HG02870 (cell line): ENCODE measurements at regions not wholly inside any gene's neighbourhood (a gene's known extent, or its start where the extent isn't known, plus 50 kb on each side); places are given as distances from the start of the nearest gene placed in this dataset.
A peak's percentile ranks its signal among the peaks of the same experiment; 100 is the strongest.

Source experiments
- ATAC-seq: cut with Tn5 transposase; IDR thresholded peaks from one replicate; pipeline ENCODE4 v1.9.1; 2021; ENCODE audit warnings: mild to moderate bottlenecking, moderate library complexity; ENCODE audit not compliant: unreplicated experiment

GRCh38 chr1:219774386-219774785 is 154.0 kb downstream of the SLC30A10 start:
- no peak for ATAC-seq

GRCh38 chr1:219773775-219774174 is 154.6 kb downstream of the SLC30A10 start:
- ATAC-seq = peak; percentile 95

- ATAC-seq = no peak
These were observed 155.2 kb downstream of the SLC30A10 start for GRCh38 chr1:219773110-219773509.

- ATAC-seq = no peak
These were observed 155.9 kb downstream of the SLC30A10 start for GRCh38 chr1:219772265-219773036.

GRCh38 chr1:219771080-219771479 is 157.3 kb downstream of the SLC30A10 start:
- no peak for ATAC-seq

- ATAC-seq = no peak
These were observed 150.4 kb upstream of the ZC3H11B start for GRCh38 chr1:219763321-219763720.

- ATAC-seq = no peak
These were observed 148.4 kb upstream of the ZC3H11B start for GRCh38 chr1:219761208-219761860.

GRCh38 chr1:219759095-219759494 is 146.2 kb upstream of the ZC3H11B start:
- ATAC-seq = no peak

- ATAC-seq = no peak
These were observed 145.0 kb upstream of the ZC3H11B start for GRCh38 chr1:219757890-219758289.

- no peak for ATAC-seq
These were observed 142.3 kb upstream of the ZC3H11B start for GRCh38 chr1:219755234-219755633.

GRCh38 chr1:219754767-219755166 is 141.9 kb upstream of the ZC3H11B start:
- ATAC-seq = no peak

GRCh38 chr1:219753914-219754313 is 141.0 kb upstream of the ZC3H11B start:
- ATAC-seq = no peak

- ATAC-seq = no peak
These were observed 139.7 kb upstream of the ZC3H11B start for GRCh38 chr1:219752645-219753044.

GRCh38 chr1:219751870-219752507 is 139.1 kb upstream of the ZC3H11B start:
- no peak for ATAC-seq

GRCh38 chr1:219749370-219749769 is 136.5 kb upstream of the ZC3H11B start:
- ATAC-seq = no peak

- ATAC-seq = no peak
These were observed 133.2 kb upstream of the ZC3H11B start for GRCh38 chr1:219746141-219746540.

GRCh38 chr1:219744652-219745469 is 132.0 kb upstream of the ZC3H11B start:
- ATAC-seq = no peak

GRCh38 chr1:219741011-219741970 is 128.4 kb upstream of the ZC3H11B start:
- no peak for ATAC-seq

- no peak for ATAC-seq
These were observed 120.7 kb upstream of the ZC3H11B start for GRCh38 chr1:219733511-219734174.
